ENCODE measurements at regions not wholly inside any gene's neighbourhood (a gene's known extent, or its start where the extent isn't known, plus 50 kb on each side); places are given as distances from the start of the nearest gene placed in this dataset.
"Not testable (repeated sequence)": the region's sequence is repeated elsewhere in the genome, so short reads cannot be mapped to it uniquely, and the experiment has no call there.

GRCh38 chr1:187733232-187733631 lies 904.5 kb downstream of the PLA2G4A start:
- Histone ChIP-seq H3K27me3 (no peaks in the 10 kb centered on the region), H3K36me3 (no peaks in the 10 kb centered on the region), H3K9ac (no peak overlapping the region), H3K27ac (no peak overlapping the region), H3K4me3 (no peak overlapping the region), H3K4me1 (no peaks in the 10 kb centered on the region), H3K4me2 (no peak overlapping the region), H3K9me3 (no peaks in the 10 kb centered on the region), H4K20me1 (no peaks in the 10 kb centered on the region)
- no peak for TF ChIP-seq Cebpa-rat (IDR thresholded peaks at IDR 0.05)

DNA sequence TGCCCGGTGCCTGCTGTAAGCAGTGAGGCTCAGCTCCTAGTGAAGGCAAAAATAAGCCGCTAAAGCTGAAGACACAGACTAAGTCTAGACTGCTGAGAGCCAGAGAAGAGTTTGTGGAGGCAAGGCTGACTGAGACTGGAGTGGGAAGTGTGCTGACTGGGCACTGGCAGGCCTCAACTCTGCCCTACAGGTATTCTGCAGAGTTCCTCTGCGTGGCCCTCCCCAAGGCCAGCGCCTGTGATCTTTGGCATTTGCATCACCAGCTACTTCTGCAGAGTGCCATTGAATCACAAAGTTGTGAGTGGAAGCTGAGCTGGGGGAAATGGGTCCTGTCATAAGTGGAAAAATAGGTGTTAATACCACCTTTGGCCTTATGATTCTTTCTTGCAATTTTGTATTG lies 905.7 kb downstream of the PLA2G4A start:
- Histone ChIP-seq H3K27me3 (no peaks in the 10 kb centered on the region), H3K4me3 (no peak overlapping the region), H3K27ac (no peak overlapping the region), H3K4me2 (no peak overlapping the region), H3K9ac (no peak overlapping the region), H4K20me1 (no peaks in the 10 kb centered on the region), H3K4me1 (no peaks in the 10 kb centered on the region), H3K36me3 (no peaks in the 10 kb centered on the region), H3K9me3 (no peaks in the 10 kb centered on the region)
- TF ChIP-seq Cebpa-rat (IDR thresholded peaks at IDR 0.05): no peak

- Histone ChIP-seq H3K4me2 (no peak overlapping the region), H3K4me1 (no peaks in the 10 kb centered on the region), H3K27ac (no peak overlapping the region), H3K4me3 (no peak overlapping the region), H4K20me1 (no peaks in the 10 kb centered on the region), H3K36me3 (no peaks in the 10 kb centered on the region), H3K27me3 (no peaks in the 10 kb centered on the region), H3K9ac (no peak overlapping the region), H3K9me3 (no peaks in the 10 kb centered on the region)
- no peak for TF ChIP-seq Cebpa-rat (IDR thresholded peaks at IDR 0.05)
Measured at GRCh38 chr1:187744665-187745064, 915.9 kb downstream of the PLA2G4A start.

GRCh38 chr1:187755536-187755935 lies 926.8 kb downstream of the PLA2G4A start:
- Histone ChIP-seq H3K27ac (no peak overlapping the region), H3K9me3 (no peaks in the 10 kb centered on the region), H3K36me3 (no peaks in the 10 kb centered on the region), H4K20me1 (no peaks in the 10 kb centered on the region), H3K9ac (no peak overlapping the region), H3K4me1 (no peaks in the 10 kb centered on the region), H3K27me3 (no peaks in the 10 kb centered on the region), H3K4me2 (no peak overlapping the region), H3K4me3 (no peak overlapping the region)
- TF ChIP-seq Cebpa-rat (IDR thresholded peaks at IDR 0.05): no peak

GRCh38 chr1:187756684-187757083 lies 927.9 kb downstream of the PLA2G4A start:
- H3K36me3 ChIP-seq, H3K9ac ChIP-seq, H3K27ac ChIP-seq, H3K4me3 ChIP-seq, H4K20me1 ChIP-seq, H3K4me1 ChIP-seq, H3K4me2 ChIP-seq, H3K9me3 ChIP-seq, H3K27me3 ChIP-seq: not testable (repeated sequence)

DNA sequence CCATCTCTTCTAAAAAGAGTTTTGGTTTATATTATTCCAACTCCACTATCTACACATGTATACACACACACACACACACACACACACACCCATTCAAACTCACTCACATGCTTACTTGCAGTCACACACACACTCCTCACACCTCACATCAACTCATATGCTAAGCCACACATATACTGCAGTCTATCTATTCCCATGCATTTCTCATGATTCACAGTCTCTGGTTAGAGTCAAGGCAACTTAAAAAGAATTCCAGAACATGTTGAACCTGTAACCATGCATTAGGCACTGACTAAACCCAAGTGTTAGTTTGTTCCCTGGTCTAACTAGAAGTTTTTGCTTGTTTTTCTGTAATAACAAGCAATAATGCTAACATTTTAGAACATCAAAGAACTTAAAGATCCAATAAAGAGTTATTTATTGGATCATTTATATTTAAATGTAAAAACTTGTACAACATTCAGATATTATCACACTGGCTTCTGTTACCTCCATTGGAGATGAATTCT lies 931.1 kb downstream of the PLA2G4A start:
- no peak overlapping the region for H3K27ac ChIP-seq

DNA sequence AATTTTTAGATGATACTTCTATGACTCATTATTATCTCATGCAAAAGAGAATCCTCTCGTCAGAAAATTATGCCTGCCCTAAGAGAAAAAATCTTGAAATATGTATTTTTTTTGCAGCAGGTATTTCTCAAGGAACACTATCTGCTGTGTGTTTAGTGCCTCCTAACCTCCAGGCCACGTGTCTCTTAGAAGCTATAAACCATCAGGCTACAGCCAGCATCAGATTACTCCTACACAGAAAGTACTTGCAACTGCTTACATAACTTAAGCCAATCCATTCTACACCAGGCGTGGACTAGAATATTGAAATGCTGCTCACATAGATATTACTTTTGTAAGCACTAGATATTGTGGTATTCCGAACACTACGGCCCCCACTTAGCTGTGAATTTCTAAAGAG lies 933.4 kb downstream of the PLA2G4A start:
- no peaks in the 10 kb centered on the region for H3K9me3 ChIP-seq
- no peaks in the 10 kb centered on the region for H3K36me3 ChIP-seq
- H3K9ac ChIP-seq: no peak overlapping the region
- H3K4me3 ChIP-seq: no peak overlapping the region
- TF ChIP-seq Cebpa-rat (IDR thresholded peaks at IDR 0.05): no peak
- H3K27me3 ChIP-seq: no peaks in the 10 kb centered on the region
- no peak overlapping the region for H3K4me2 ChIP-seq
- no peaks in the 10 kb centered on the region for H3K4me1 ChIP-seq
- H4K20me1 ChIP-seq: no peaks in the 10 kb centered on the region
- H3K27ac ChIP-seq: no peak overlapping the region

More for the DNA sequence above, 931.1 kb downstream of the PLA2G4A start:
- Histone ChIP-seq H3K4me1 (no peaks in the 10 kb centered on the region), H3K27me3 (no peaks in the 10 kb centered on the region), H3K36me3 (no peaks in the 10 kb centered on the region), H3K9me3 (no peaks in the 10 kb centered on the region), H4K20me1 (no peaks in the 10 kb centered on the region), H3K4me3 (no peak overlapping the region), H3K9ac (no peak overlapping the region), H3K4me2 (no peak overlapping the region)
- TF ChIP-seq Cebpa-rat (IDR thresholded peaks at IDR 0.05): no peak

DNA sequence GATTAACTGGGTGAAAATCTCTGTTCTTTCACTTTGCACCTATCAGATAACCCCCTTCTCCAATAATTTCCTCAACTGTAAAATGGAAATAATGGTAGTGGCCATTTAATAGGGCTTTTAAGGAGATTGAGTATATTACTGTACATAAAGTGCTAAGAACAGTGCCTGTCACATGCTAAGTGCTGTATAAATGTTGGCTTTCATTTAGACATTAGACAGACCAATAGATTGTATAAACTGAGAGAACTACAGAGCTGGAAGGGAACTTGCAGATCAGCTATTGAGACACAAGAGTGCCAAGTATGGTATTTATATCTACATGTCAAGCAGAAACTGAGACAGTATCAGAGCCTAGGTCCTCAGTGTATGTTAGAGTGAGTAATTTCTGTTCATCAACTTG lies 934.7 kb downstream of the PLA2G4A start:
- H3K36me3 ChIP-seq: no peaks in the 10 kb centered on the region
- no peak overlapping the region for H3K27ac ChIP-seq
- H3K27me3 ChIP-seq: no peaks in the 10 kb centered on the region
- no peaks in the 10 kb centered on the region for H4K20me1 ChIP-seq
- no peak overlapping the region for H3K4me3 ChIP-seq
- H3K9me3 ChIP-seq: no peaks in the 10 kb centered on the region
- no peak overlapping the region for H3K4me2 ChIP-seq
- H3K9ac ChIP-seq: no peak overlapping the region
- no peaks in the 10 kb centered on the region for H3K4me1 ChIP-seq
- no peak for TF ChIP-seq Cebpa-rat (IDR thresholded peaks at IDR 0.05)

DNA sequence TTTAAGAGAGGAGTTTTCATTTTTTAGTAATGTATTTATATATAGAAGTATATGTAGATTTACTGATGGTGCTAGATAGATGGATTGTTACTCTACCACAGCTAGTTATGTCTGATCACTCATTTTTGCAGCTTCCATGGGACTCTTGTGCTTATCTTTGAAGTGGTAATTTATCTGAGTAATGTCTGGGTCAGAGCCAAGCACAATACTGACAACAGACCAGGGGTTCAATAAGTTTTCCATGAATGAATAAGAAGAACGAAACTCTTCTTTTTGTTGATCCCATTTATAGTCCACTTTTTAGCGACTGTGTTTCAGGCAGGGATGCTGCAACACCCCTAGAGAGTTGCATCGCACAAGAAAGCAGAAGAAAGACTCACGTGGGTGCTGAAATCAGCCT lies 935.2 kb downstream of the PLA2G4A start:
- Histone ChIP-seq H3K27me3 (no peaks in the 10 kb centered on the region), H3K27ac (no peak overlapping the region), H3K9ac (no peak overlapping the region), H3K4me1 (no peaks in the 10 kb centered on the region), H4K20me1 (no peaks in the 10 kb centered on the region), H3K9me3 (no peaks in the 10 kb centered on the region), H3K4me2 (no peak overlapping the region), H3K36me3 (no peaks in the 10 kb centered on the region), H3K4me3 (no peak overlapping the region)
- no peak for TF ChIP-seq Cebpa-rat (IDR thresholded peaks at IDR 0.05)

- Histone ChIP-seq H3K27me3 (no peaks in the 10 kb centered on the region), H3K36me3 (no peaks in the 10 kb centered on the region), H3K4me3 (no peak overlapping the region), H3K27ac (no peak overlapping the region), H3K9ac (no peak overlapping the region), H4K20me1 (no peaks in the 10 kb centered on the region), H3K4me2 (no peak overlapping the region), H3K9me3 (no peaks in the 10 kb centered on the region), H3K4me1 (no peaks in the 10 kb centered on the region)
- TF ChIP-seq Cebpa-rat (IDR thresholded peaks at IDR 0.05): no peak
Measured at GRCh38 chr1:187771396-187771795, 942.6 kb downstream of the PLA2G4A start.

DNA sequence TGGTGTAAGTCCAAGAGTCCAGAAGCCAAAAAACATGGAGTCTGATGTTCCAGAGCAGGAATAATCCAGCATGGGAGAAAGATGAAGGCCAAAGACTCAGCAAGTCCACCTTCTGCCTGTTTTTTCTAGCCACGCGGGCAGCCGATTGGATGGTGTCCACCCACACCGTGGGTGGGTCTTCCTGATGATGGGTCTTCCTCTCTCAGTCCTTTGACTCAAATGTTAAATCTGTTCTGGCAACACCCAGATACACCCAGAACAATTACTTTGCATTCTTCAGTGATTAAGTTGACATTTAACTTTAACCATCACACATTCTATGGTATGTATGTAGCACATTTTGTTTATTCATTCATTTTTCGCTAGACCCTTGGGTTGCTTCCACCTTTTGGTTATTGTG lies 944.4 kb downstream of the PLA2G4A start:
- H3K36me3 ChIP-seq: no peaks in the 10 kb centered on the region
- no peak overlapping the region for H3K4me3 ChIP-seq
- H3K4me2 ChIP-seq: no peak overlapping the region
- no peaks in the 10 kb centered on the region for H3K9me3 ChIP-seq
- H3K4me1 ChIP-seq: no peaks in the 10 kb centered on the region
- no peaks in the 10 kb centered on the region for H3K27me3 ChIP-seq
- H3K9ac ChIP-seq: no peak overlapping the region
- no peaks in the 10 kb centered on the region for H4K20me1 ChIP-seq
- H3K27ac ChIP-seq: no peak overlapping the region
- no peak for TF ChIP-seq Cebpa-rat (IDR thresholded peaks at IDR 0.05)

Data from BLaER1 (cell line).